ENCODE measurements at regions not wholly inside any gene's neighbourhood (a gene's known extent, or its start where the extent isn't known, plus 50 kb on each side); places are given as distances from the start of the nearest gene placed in this dataset.

DNA sequence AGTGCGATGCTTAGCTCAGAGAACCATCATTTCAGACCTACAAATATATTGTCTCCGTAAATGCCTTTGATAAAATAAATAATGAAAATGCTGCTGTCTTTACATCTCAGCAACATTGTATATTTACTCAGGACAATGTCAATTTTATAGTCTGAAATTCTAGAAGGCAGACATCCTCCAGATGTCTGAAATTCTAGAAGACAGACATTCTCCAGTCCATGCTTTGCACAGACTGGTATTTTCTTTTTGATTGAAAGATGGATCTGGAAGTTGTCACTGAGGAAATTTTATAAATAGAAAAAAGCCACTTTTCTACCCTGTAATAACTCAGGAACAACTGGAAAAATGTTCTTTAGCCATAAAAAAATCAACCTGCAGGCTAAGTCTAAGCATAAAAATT, 2293.3 kb downstream of the PCDH9 start:
- intact Hi-C loops (cut with DNase I), result no loop called here
- 61 to 89% (median 87%) methylated on average over 2 of the region's 2 CpGs for WGBS, 4 donors
- DNase-seq, result no peak
- TF ChIP-seq, protein P1, sequence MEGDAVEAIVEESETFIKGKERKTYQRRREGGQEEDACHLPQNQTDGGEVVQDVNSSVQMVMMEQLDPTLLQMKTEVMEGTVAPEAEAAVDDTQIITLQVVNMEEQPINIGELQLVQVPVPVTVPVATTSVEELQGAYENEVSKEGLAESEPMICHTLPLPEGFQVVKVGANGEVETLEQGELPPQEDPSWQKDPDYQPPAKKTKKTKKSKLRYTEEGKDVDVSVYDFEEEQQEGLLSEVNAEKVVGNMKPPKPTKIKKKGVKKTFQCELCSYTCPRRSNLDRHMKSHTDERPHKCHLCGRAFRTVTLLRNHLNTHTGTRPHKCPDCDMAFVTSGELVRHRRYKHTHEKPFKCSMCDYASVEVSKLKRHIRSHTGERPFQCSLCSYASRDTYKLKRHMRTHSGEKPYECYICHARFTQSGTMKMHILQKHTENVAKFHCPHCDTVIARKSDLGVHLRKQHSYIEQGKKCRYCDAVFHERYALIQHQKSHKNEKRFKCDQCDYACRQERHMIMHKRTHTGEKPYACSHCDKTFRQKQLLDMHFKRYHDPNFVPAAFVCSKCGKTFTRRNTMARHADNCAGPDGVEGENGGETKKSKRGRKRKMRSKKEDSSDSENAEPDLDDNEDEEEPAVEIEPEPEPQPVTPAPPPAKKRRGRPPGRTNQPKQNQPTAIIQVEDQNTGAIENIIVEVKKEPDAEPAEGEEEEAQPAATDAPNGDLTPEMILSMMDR (IDR thresholded peaks at IDR 0.05), result no peak
- no peak for TF ChIP-seq POLR2A (IDR thresholded peaks at IDR 0.05)
- no peak overlapping the region for H3K27ac ChIP-seq
- no peaks in the 10 kb centered on the region for H3K36me3 ChIP-seq (replicated peaks in 1 of 2)
- H3K27me3 ChIP-seq, result no peaks in the 10 kb centered on the region
- H3K9me3 ChIP-seq (replicated peaks in 1 of 3), result peaks cover 0 to 4% (median 0%) of the 10 kb centered on the region in 3 donors
- no peaks in the 10 kb centered on the region for H3K4me1 ChIP-seq (replicated peaks in 1 of 2)
- H3K4me3 ChIP-seq, result no peak overlapping the region

DNA sequence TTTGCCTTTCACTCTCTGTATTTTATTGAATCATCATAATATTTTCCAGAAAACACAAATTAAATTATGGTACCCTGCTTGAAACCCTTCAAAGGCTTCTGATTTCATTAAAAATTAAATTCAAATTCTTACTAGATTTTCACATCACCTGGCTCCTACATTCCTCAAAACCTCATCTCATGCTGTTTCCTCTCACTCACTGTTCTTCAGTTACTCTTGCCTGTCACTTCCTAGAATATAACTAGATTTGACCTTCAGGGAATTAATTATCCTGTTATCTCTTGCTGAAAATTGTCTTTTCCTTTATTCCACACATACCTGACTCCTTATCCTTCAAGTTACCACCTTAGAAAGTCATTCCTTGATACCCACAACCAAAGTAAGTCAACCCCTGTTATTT, 2294.7 kb downstream of the PCDH9 start:
- H3K4me3 ChIP-seq, result no peak overlapping the region
- no peaks in the 10 kb centered on the region for H3K36me3 ChIP-seq (replicated peaks in 1 of 2)
- no peak overlapping the region for H3K27ac ChIP-seq
- TF ChIP-seq, protein P1 (IDR thresholded peaks at IDR 0.05), result no peak
- TF ChIP-seq POLR2A (IDR thresholded peaks at IDR 0.05), result no peak
- intact Hi-C loops (cut with DNase I), result no loop called here
- no peak for DNase-seq
- H3K4me1 ChIP-seq (replicated peaks in 1 of 2), result no peaks in the 10 kb centered on the region
- peaks cover 0 to 4% (median 0%) of the 10 kb centered on the region in 3 donors for H3K9me3 ChIP-seq (replicated peaks in 1 of 3)
- H3K27me3 ChIP-seq, result no peaks in the 10 kb centered on the region

DNA sequence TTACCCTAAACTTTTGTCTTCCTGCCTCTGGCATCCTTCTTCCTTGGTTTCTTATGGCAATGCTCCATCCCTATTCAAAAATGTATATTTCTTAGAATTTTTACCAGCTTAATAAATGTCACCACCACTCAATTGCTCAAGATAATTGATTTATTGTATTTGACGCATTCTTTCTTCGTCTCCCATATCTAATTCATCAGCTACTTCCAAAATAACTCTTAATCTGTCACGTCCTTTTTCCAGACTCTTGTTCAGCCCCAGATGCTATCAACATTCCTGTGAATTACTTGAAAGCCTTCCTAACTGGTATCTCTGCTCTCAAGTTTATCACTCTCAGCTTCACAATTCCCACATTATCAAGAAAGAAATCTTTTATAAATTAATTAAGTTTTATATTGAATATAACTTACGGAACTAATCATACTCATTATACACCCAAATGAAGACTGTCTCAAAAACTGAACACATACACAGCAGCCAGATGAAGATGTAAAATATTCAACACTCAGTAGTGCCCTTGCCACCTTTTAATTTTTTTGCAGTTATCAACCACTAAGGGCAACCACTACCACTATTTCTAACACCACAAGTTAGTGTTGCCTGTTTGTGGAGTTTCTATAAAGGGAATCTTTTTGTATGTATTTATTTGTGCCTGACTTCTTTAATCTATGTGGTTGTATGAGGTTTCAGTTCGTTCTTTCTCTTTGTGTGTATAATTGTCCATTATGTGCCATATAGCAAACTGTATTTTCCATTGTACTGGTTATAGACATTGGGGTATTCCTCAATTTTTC, 2295.4 kb downstream of the PCDH9 start:
- no peak overlapping the region for H3K27ac ChIP-seq
- TF ChIP-seq POLR2A (IDR thresholded peaks at IDR 0.05), result no peak
- TF ChIP-seq, protein P1 (IDR thresholded peaks at IDR 0.05), result no peak
- 57 to 74% (median 64%) methylated on average over 5 of the region's 5 CpGs for WGBS, 4 donors

DNA sequence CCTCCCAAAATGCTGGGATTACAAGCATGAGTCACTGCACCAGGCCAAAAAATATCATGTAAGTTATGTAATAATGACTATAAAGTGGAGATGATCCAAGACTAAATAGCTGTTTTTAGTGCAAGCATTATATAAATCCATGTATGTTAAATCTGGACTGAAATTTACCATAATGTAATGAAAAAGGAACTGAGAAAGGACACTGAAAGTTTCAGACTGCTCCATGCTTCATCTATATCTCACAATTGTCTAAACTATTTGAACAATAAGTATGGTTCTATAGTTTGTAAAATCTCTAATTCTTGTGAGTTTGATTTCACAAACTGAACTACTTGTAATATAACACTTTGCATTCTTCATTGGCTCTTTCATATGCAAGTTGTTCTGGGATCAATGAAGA, 2299.5 kb downstream of the PCDH9 start:
- H3K27ac ChIP-seq, result no peak overlapping the region
- no peak for TF ChIP-seq POLR2A (IDR thresholded peaks at IDR 0.05)
- TF ChIP-seq, protein P1 (IDR thresholded peaks at IDR 0.05), result no peak
- H3K27me3 ChIP-seq, result no peaks in the 10 kb centered on the region
- no peak overlapping the region for H3K4me3 ChIP-seq
- no peaks in the 10 kb centered on the region for H3K36me3 ChIP-seq (replicated peaks in 1 of 2)
- no peak for DNase-seq
- no peaks in the 10 kb centered on the region for H3K4me1 ChIP-seq (replicated peaks in 1 of 2)
- intact Hi-C loops (cut with DNase I), result no loop called here
- H3K9me3 ChIP-seq (replicated peaks in 1 of 3), result no peaks in the 10 kb centered on the region

More for the DNA sequence above, 2295.4 kb downstream of the PCDH9 start:
- Histone ChIP-seq H3K36me3 (replicated peaks in 1 of 2) (no peaks in the 10 kb centered on the region), H3K4me3 (no peak overlapping the region), H3K4me1 (replicated peaks in 1 of 2) (no peaks in the 10 kb centered on the region), H3K9me3 (replicated peaks in 1 of 3) (peaks cover 0 to 4% (median 0%) of the 10 kb centered on the region in 3 donors), H3K27me3 (no peaks in the 10 kb centered on the region)
- intact Hi-C loops (cut with DNase I), result no loop called here
- DNase-seq, result no peak
